Activated T-cell treated with anti-CD3 and anti-CD28 coated beads for 24 hours (primary cell): ENCODE measurements at regions not wholly inside any gene's neighbourhood (a gene's known extent, or its start where the extent isn't known, plus 50 kb on each side); places are given as distances from the start of the nearest gene placed in this dataset.

Source experiments
- DNase-seq: peaks from one replicate; pipeline ENCODE4 v3.0.0-alpha.2; 2020; ENCODE audit warnings: low read depth

GRCh38 chr1:219310181-219310728 is 136.6 kb downstream of the LYPLAL1 start:
- DNase-seq, result no peak

DNA sequence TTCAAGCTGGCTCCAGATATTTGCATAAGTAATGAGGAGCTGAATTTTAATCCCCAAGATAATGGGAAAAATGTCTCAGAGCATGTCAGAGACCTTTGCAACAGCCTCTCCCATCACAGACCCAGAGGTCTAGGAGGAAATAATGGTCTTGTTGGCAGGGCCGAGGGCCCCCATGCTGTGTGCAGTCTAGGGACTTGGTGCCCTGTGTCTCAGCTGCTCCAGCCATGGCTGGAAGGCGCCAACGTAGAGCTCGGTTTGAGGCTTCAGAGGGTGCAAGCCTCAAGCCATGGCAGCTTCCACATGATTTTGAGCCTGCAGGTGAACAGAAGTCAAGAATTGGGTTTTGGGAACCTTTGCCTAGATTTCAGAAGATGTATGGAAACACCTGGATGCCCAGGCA is 134.7 kb downstream of the LYPLAL1 start:
- DNase-seq, result no peak

GRCh38 chr1:219304227-219305226 is 130.8 kb downstream of the LYPLAL1 start:
- no peak for DNase-seq

GRCh38 chr1:219302697-219303096 is 129.0 kb downstream of the LYPLAL1 start:
- DNase-seq, result no peak

- DNase-seq, result no peak
These were observed 125.7 kb downstream of the LYPLAL1 start for GRCh38 chr1:219299420-219299819.

GRCh38 chr1:219298571-219299148 is 125.0 kb downstream of the LYPLAL1 start:
- DNase-seq, result no peak

DNA sequence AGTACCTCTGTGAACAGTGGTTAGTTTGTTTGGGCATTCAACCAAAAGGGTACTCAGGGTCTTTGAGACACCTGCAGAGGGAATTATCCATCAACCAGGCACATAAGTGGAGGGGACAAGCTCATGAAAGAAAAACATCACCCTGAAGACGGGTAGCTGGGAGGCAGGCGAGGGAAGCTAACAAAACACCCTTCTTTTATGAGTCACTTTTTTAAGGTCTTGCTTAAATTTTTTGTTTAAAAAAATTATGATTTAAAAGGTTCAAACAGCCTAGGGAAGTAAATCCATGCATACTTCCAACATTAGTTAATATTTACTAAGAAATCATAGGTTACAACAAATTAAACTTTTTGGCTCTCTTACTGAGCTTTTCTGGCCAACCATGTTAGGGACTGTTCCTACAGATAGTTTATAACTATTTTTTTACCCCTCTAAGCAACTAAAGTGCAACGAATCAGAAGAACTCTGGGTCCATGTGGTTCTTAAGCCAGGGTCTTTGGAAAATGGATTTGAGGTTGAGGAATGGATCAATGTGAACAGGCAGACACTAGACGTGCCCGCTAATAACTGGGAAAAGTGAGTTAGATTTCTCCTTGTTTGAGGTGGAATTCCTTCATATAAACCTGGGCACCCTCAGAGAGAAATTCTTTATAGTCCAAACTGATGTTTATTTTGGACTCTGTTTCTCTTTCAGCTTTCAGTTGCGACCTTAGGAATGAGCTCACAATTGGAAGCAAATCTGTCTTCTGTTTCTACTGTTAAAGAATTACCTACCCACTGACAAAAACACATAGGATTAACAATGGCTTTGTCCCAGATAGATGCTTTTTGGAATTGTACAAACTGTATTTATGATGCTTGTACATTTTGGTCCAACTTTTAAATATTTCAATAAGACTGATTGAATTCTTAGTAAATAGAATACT is 123.0 kb downstream of the LYPLAL1 start:
- no peak for DNase-seq

DNA sequence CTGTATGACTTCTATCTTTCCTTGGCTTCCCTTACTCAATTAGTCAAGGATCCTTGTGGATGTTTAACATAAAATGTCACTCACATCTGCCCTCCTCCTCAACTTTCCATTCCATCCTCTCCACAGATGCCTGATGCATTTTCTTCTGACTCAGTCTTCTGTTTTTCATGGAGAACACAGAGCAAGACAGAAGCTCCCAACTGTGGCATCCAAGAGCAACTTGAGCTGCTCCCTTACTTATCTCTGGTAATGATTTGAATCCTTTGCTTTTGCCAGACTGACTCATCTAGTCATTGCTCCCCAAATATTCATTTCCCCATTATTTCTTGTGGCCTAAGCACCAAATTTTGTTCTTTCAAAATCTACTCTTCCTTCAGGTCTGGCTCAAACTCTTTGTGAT is 120.6 kb downstream of the LYPLAL1 start:
- no peak for DNase-seq

DNA sequence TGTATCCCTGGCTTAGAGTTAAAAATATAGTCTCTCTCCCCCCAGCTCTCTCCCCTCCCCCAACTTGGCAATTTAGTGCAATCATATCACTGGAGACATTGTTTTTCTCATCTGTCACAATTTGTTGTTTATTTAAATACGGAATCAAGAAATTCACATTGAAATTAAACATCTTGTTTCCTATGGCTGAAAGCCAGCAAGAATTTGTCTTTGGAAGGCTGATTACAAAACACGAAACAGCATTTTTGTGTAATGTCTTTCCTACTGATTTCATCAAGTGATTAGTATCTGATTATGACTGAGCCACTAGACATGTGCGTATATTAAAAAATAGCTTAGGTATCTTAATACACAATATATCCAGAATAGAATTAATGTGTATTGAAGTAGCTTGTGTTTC is 119.7 kb downstream of the LYPLAL1 start:
- DNase-seq, result no peak

DNA sequence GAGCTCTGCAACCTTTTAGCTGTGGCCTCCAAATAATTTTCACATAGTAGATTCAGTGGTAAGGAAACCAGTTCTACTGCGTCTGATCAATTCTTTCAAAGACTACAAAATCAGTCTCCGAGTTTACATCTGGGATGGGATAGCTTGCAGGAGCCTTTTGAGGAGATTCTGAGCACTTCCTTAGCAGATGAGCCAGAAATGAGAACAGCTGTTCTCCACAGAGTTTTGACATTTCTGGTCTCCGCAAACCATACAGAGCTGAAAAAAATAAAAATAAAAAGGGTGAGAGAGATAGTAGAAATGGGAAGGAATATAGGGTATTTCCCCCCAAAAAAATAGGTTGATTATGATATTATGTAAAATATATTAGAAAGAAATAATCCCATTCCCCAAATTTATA is 119.3 kb downstream of the LYPLAL1 start:
- no peak for DNase-seq

GRCh38 chr1:219292341-219292740 is 118.7 kb downstream of the LYPLAL1 start:
- no peak for DNase-seq

DNA sequence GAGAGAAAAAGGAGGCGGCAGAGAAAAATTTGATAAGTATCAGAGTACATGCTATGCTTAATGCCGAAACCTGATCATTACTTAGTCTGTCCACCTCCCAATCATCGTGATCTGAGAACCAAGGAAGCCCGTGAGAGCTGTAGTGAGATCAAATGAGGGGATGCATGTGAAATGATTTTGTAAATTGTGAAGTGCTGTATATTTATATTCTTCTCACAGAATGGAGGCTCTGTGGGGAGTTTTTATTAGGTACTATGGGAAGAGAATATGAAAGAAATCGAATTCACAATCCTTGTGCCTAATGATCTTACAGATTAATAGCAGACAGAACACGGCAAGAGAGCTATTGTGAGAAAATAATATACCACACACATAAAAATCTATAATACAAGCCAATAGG is 115.5 kb downstream of the LYPLAL1 start:
- DNase-seq, result no peak

DNA sequence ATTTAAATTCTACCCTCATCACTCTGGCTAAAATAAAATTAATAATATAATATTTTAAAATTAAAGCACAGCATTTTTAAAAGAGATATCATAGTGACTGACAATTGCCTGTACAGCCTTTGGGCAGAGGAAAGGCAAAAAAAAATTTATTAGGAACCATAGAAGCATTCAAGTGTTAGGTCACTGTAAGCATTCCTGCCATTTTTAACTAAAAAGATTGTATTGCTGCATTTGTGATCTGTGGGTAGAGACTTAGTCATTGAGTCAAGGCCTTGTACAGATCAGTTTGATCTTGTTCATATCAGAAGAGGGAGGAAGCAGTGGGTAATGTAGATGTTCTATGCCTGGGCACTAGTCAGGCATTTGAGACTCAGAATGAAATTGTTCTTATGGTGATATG is 109.9 kb downstream of the LYPLAL1 start:
- no peak for DNase-seq

DNA sequence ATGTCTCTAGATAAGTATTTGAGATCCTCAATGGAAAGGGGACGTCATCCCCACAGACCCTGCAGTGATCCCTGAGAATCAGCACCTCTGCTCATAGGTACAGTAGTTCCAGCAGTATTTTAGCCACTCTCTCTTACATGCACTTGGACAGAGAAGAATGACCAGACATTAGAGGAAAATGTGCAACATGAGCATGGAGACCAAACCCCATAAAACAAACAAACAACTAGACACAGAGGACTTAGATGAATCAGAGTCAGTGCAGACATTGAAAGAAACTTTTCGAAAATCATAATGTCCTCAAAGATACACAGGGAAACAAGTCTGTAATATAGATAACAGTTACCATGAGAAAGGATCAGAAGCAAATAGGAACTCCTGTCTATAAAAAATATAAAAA is 108.2 kb downstream of the LYPLAL1 start:
- no peak for DNase-seq

GRCh38 chr1:219279017-219279770 is 105.5 kb downstream of the LYPLAL1 start:
- DNase-seq, result no peak

DNA sequence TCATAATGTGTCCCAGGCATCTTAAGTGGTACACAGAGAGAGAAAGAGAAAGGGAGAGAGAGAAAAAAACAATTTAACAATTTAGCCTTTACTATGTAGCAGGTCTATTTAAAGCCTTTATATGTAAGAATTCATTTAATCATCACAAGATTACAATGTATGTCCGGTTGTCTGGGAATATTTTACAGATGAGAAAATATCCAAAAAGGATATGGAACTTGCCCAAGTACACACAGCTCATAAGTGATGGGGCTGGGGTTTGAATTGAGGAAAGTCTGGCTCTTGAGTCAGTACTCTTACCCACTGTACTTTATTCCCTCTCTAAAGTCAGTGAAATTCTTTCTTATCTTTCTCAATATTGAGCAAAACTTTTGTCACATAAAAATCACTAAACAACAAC is 104.6 kb downstream of the LYPLAL1 start:
- DNase-seq, result no peak

GRCh38 chr1:219277304-219278105 is 103.8 kb downstream of the LYPLAL1 start:
- DNase-seq, result no peak

DNA sequence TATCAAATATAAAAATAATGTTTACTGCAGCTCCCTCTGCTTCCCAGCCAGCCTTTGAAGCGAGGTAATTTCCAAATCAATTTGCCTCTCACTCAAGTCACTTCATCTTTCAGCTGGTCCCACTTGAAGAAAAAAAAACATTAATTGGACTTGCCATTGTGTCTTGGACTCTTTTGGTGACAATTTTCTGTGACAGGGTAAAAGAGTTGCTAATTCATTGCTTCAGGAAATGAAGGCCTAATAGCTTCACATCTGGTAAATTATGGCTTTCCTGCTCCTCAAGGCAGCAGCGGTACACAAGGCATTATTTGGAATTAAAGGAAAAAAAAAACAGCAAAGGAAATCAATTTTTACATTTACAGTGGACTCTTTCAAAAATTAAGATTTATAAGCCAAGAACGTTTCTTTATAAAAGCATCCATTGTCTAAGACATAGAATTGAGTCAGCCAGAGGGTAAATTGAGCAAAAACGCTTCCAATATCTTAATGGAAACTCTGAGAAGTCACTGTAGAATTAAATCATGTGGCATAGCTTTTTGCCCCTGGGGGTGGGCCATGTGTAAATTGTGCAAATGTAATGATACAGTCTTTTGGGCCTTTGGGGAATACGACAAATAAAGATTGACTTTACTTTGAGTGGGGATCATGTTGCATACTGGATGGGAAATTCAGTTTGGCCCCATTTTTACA is 102.5 kb downstream of the LYPLAL1 start:
- DNase-seq, result no peak

DNA sequence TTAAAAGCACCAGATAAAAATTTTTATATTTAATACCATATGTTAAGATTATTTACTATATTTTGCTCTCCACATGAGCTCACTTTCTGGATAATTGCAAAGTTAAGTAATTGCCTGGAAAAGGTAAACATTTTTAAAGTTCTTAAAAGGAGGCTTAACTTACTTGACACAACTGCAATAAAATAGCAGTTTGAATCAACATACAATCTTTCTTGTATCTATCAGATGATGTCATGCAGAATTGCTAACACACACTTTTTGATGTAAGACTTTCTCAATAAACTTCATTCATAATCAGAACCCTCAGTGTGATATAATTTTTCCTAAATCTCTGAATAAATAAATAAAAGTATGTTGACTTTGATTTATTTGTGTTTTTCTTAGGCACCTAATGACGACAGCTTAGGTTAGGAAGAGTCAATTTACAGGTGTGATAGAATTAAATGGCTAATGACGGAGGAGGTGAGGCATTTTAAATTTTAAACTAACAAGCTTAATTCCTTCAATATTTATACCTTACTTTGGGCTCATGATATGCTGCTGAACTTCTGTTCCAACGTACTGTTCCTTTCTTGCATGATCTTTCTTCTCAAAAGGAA is 99.5 kb downstream of the LYPLAL1 start:
- no peak for DNase-seq
